Breast epithelium (tissue), 3 donors: ENCODE measurements at regions not wholly inside any gene's neighbourhood (a gene's known extent, or its start where the extent isn't known, plus 50 kb on each side); places are given as distances from the start of the nearest gene placed in this dataset.

ENCODE experiments used
- CTCF ChIP-seq, 3 donors: fragments of 450-650 bp; IDR thresholded peaks; one replicate each; pipeline ENCODE4 v1.5.1; 2016 to 2017; ENCODE audit warnings: antibody characterized with exemption in 3 of 3, mild to moderate bottlenecking in 3 of 3, moderate library complexity in 3 of 3
- POLR2A ChIP-seq: fragments of 450-650 bp; IDR thresholded peaks from one replicate; pipeline ENCODE4 v1.6.1; 2016; ENCODE audit warnings: antibody characterized with exemption, mild to moderate bottlenecking, moderate library complexity
- POLR2AphosphoS5 ChIP-seq, 3 donors: sonication (generic); formaldehyde crosslinking; IDR thresholded peaks; one replicate each; pipeline ENCODE4 v1.6.1; 2017; ENCODE audit warnings: antibody characterized with exemption in 3 of 3

GRCh38 chr10:33573606-33574005 lies 239.1 kb upstream of the NRP1 start:
- TF ChIP-seq CTCF (IDR thresholded peaks at IDR 0.05) (no peak), POLR2A (no peak), POLR2AphosphoS5 (IDR thresholded peaks at IDR 0.05) (no peak)
